ENCODE measurements at regions not wholly inside any gene's neighbourhood (a gene's known extent, or its start where the extent isn't known, plus 50 kb on each side); places are given as distances from the start of the nearest gene placed in this dataset.
"Not testable (repeated sequence)": the region's sequence is repeated elsewhere in the genome, so short reads cannot be mapped to it uniquely, and the experiment has no call there.

GRCh38 chr10:53521046-53521445 is 748.5 kb upstream of the MBL2 start:
- TF ChIP-seq POLR2A (IDR thresholded peaks at IDR 0.05) (no peak), CTCF (IDR thresholded peaks at IDR 0.05 in 4 of 5, conservative IDR thresholded peaks at IDR 0.05 in 1 of 5) (no peak)
- intact Hi-C loops (cut with DNase I; ENCODE audit: low total_unique reads), result no loop called here

GRCh38 chr10:53508197-53508596 is 735.6 kb upstream of the MBL2 start:
- no peak for ATAC-seq
- Histone ChIP-seq H3K36me3 (no peaks in the 10 kb centered on the region), H3K9me3 (no peaks in the 10 kb centered on the region), H3K4me3 (no peak overlapping the region), H3K4me1 (no peaks in the 10 kb centered on the region), H3K27ac (no peak overlapping the region), H3K27me3 (no peaks in the 10 kb centered on the region)
- intact Hi-C loops (cut with DNase I; ENCODE audit: low total_unique reads), result no loop called here
- TF ChIP-seq CTCF (IDR thresholded peaks at IDR 0.05 in 4 of 5, conservative IDR thresholded peaks at IDR 0.05 in 1 of 5) (no peak), POLR2A (IDR thresholded peaks at IDR 0.05) (no peak)
- DNase-seq, result no peak
- in situ Hi-C loops (cut with MboI; ENCODE audit: low sequenced_read_pairs in 4 of 4), result no loop called here

More at GRCh38 chr10:53521046-53521445, 748.5 kb upstream of the MBL2 start:
- Histone ChIP-seq H3K27me3 (no peaks in the 10 kb centered on the region), H3K36me3 (no peaks in the 10 kb centered on the region), H3K4me3 (no peak overlapping the region), H3K9me3 (no peaks in the 10 kb centered on the region), H3K27ac (no peak overlapping the region), H3K4me1 (no peaks in the 10 kb centered on the region)
- DNase-seq, result no peak
- in situ Hi-C loops (cut with MboI; ENCODE audit: low sequenced_read_pairs in 4 of 4), result no loop called here
- ATAC-seq, result no peak

- H3K27ac ChIP-seq; in situ Hi-C loops (cut with MboI; ENCODE audit: low sequenced_read_pairs in 4 of 4); H3K9me3 ChIP-seq; H3K4me3 ChIP-seq; ATAC-seq; DNase-seq; H3K4me1 ChIP-seq; H3K36me3 ChIP-seq; H3K27me3 ChIP-seq; intact Hi-C loops (cut with DNase I; ENCODE audit: low total_unique reads): not testable (repeated sequence)
These were observed 731.9 kb upstream of the MBL2 start for GRCh38 chr10:53504492-53504891.

GRCh38 chr10:53491774-53492173 is 719.2 kb upstream of the MBL2 start:
- no peak overlapping the region for H3K27ac ChIP-seq
- intact Hi-C loops (cut with DNase I; ENCODE audit: low total_unique reads), result no loop called here
- ATAC-seq, result no peak
- H3K27me3 ChIP-seq, result no peaks in the 10 kb centered on the region
- H3K4me3 ChIP-seq, result no peak overlapping the region
- in situ Hi-C loops (cut with MboI; ENCODE audit: low sequenced_read_pairs in 4 of 4), result no loop called here
- no peaks in the 10 kb centered on the region for H3K9me3 ChIP-seq
- H3K36me3 ChIP-seq, result no peaks in the 10 kb centered on the region
- DNase-seq, result no peak
- TF ChIP-seq POLR2A (IDR thresholded peaks at IDR 0.05), result no peak
- no peak for TF ChIP-seq CTCF (IDR thresholded peaks at IDR 0.05 in 4 of 5, conservative IDR thresholded peaks at IDR 0.05 in 1 of 5)
- no peaks in the 10 kb centered on the region for H3K4me1 ChIP-seq

- no peak for DNase-seq
- intact Hi-C loops (cut with DNase I; ENCODE audit: low total_unique reads), result no loop called here
- Histone ChIP-seq H3K27ac (no peak overlapping the region), H3K4me1 (no peaks in the 10 kb centered on the region), H3K9me3 (no peaks in the 10 kb centered on the region), H3K36me3 (no peaks in the 10 kb centered on the region), H3K27me3 (no peaks in the 10 kb centered on the region), H3K4me3 (no peak overlapping the region)
- ATAC-seq, result no peak
- in situ Hi-C loops (cut with MboI; ENCODE audit: low sequenced_read_pairs in 4 of 4), result no loop called here
- TF ChIP-seq POLR2A (IDR thresholded peaks at IDR 0.05) (no peak), CTCF (IDR thresholded peaks at IDR 0.05 in 4 of 5, conservative IDR thresholded peaks at IDR 0.05 in 1 of 5) (no peak)
These were observed 718.0 kb upstream of the MBL2 start for GRCh38 chr10:53490553-53490952.
